GM23338 (cell line): ENCODE measurements at regions not wholly inside any gene's neighbourhood (a gene's known extent, or its start where the extent isn't known, plus 50 kb on each side); places are given as distances from the start of the nearest gene placed in this dataset.

Source experiments
- ATAC-seq: fragments of 200-7000 bp; cut with Tn5 transposase; 3 replicates; pipeline ENCODE4 v1.9.1; 2020
- DNase-seq: peaks from one replicate; pipeline ENCODE4 v3.0.0-alpha.2; 2015; ENCODE audit warnings: low spot score
- H2AFZ ChIP-seq: fragments of 200-600 bp; sonication (generic); 2 replicates; pipeline ENCODE4 v1.8.0; 2016; ENCODE audit warnings: antibody characterized with exemption, mild to moderate bottlenecking, moderate library complexity
- H3F3A ChIP-seq: fragments of 200-600 bp; sonication (generic); replicated peaks from 2 replicates; pipeline ENCODE4 v1.8.0; 2017; ENCODE audit warnings: antibody characterized with exemption, mixed run types, low read depth
- H3K27ac ChIP-seq: fragments of 200-600 bp; sonication (generic); 2 replicates; pipeline ENCODE4 v1.6.1; 2016; ENCODE audit warnings: low read depth
- H3K27me3 ChIP-seq: fragments of 200-600 bp; sonication (generic); 2 replicates; pipeline ENCODE4 v1.8.0; 2016; ENCODE audit warnings: mild to moderate bottlenecking, mixed run types, moderate library complexity; ENCODE audit not compliant: insufficient read depth
- H3K36me3 ChIP-seq: fragments of 200-600 bp; sonication (generic); 2 replicates; pipeline ENCODE4 v1.8.0; 2016; ENCODE audit warnings: mild to moderate bottlenecking; ENCODE audit not compliant: insufficient read depth
- H3K4me1 ChIP-seq: fragments of 200-600 bp; sonication (generic); 2 replicates; pipeline ENCODE4 v1.8.0; 2016; ENCODE audit warnings: mild to moderate bottlenecking, moderate library complexity; ENCODE audit not compliant: insufficient read depth
- H3K4me2 ChIP-seq: fragments of 200-600 bp; sonication (generic); 2 replicates; pipeline ENCODE4 v1.7.1; 2017; ENCODE audit warnings: mixed run types
- H3K4me3 ChIP-seq: fragments of 200-600 bp; sonication (generic); 2 replicates; pipeline ENCODE4 v1.6.1; 2016; ENCODE audit warnings: mixed run types
- H3K79me2 ChIP-seq: fragments of 200-600 bp; sonication (generic); replicated peaks from 2 replicates; pipeline ENCODE4 v1.8.0; 2017; ENCODE audit warnings: mild to moderate bottlenecking; ENCODE audit not compliant: insufficient read depth
- H3K9me2 ChIP-seq: fragments of 200-600 bp; sonication (generic); 2 replicates; pipeline ENCODE4 v1.8.0; 2017; ENCODE audit not compliant: insufficient read depth
- H4K20me1 ChIP-seq: fragments of 200-600 bp; sonication (generic); replicated peaks from 2 replicates; pipeline ENCODE4 v1.8.0; 2017; ENCODE audit warnings: mild to moderate bottlenecking; ENCODE audit not compliant: insufficient read depth
- H3K27ac Mint-ChIP-seq: 2 replicates; pipeline ENCODE4 v1.8.0; 2020; ENCODE audit warnings: inconsistent platforms, mild to moderate bottlenecking, moderate library complexity, mixed read lengths
- H3K27me3 Mint-ChIP-seq: 3 replicates; pipeline ENCODE4 v1.8.0; 2022; ENCODE audit warnings: low read depth, mild to moderate bottlenecking, moderate library complexity, mixed read lengths, inconsistent platforms; ENCODE audit not compliant: insufficient read depth, poor library complexity
- H3K36me3 Mint-ChIP-seq: 3 replicates; pipeline ENCODE4 v1.8.0; 2021; ENCODE audit warnings: low read depth, mild to moderate bottlenecking, inconsistent platforms, moderate library complexity, mixed read lengths
- H3K4me1 Mint-ChIP-seq: 3 replicates; pipeline ENCODE4 v1.8.0; 2020; ENCODE audit warnings: mild to moderate bottlenecking, inconsistent platforms, mixed read lengths
- H3K4me3 Mint-ChIP-seq: 3 replicates; pipeline ENCODE4 v1.8.0; 2021; ENCODE audit warnings: moderate library complexity, mild to moderate bottlenecking, inconsistent platforms, mixed read lengths
- H3K9me3 Mint-ChIP-seq: 3 replicates; pipeline ENCODE4 v1.8.0; 2020; ENCODE audit warnings: moderate library complexity, mild to moderate bottlenecking, inconsistent platforms, mixed read lengths
- CREB1 ChIP-seq: fragments of 250-450 bp; sonication (Bioruptor Pico); IDR thresholded peaks from 2 replicates; pipeline ENCODE4 v1.5.0; 2020; ENCODE audit warnings: low read depth, mild to moderate bottlenecking, moderate library complexity
- CTCF ChIP-seq, 2 experiments: fragments of 200-600 bp in 1 of 2; sonication (generic) in 1 of 2; conservative IDR thresholded peaks; 2 replicates each; pipeline versions ENCODE4 v1.5.1 to v1.6.1; 2016 to 2017; ENCODE audit warnings: antibody characterized with exemption in 2 of 2, low read depth in 2 of 2, mild to moderate bottlenecking in 2 of 2, moderate library complexity in 1 of 2
- ETS1 ChIP-seq: IDR thresholded peaks from 2 replicates; pipeline ENCODE4 v1.6.1; 2016; ENCODE audit warnings: antibody characterized with exemption
- EZH2 ChIP-seq: fragments of 200-600 bp; sonication (generic); IDR thresholded peaks from one replicate; pipeline ENCODE4 v1.8.0; 2017; ENCODE audit warnings: antibody characterized with exemption, mild to moderate bottlenecking, low read depth; ENCODE audit not compliant: unreplicated experiment
- EZH2phosphoT487 ChIP-seq: fragments of 200-600 bp; sonication (generic); IDR thresholded peaks from one replicate; pipeline ENCODE4 v1.8.1; 2018; ENCODE audit warnings: antibody characterized with exemption; ENCODE audit not compliant: unreplicated experiment
- JUNB ChIP-seq: IDR thresholded peaks from one replicate; pipeline ENCODE4 v1.6.1; 2016; ENCODE audit warnings: antibody characterized with exemption; ENCODE audit not compliant: unreplicated experiment
- NANOG ChIP-seq: IDR thresholded peaks from 2 replicates; pipeline ENCODE4 v1.6.1; 2016; ENCODE audit warnings: antibody characterized with exemption, borderline replicate concordance
- POLR2AphosphoS5 ChIP-seq: IDR thresholded peaks from 2 replicates; pipeline ENCODE4 v1.6.1; 2016; ENCODE audit warnings: antibody characterized with exemption, low read depth
- REST ChIP-seq: IDR thresholded peaks from one replicate; pipeline ENCODE4 v1.6.1; 2018; ENCODE audit warnings: antibody characterized with exemption; ENCODE audit not compliant: unreplicated experiment
- STAT1 ChIP-seq: IDR thresholded peaks from one replicate; pipeline ENCODE4 v1.6.1; 2016; ENCODE audit warnings: antibody characterized with exemption; ENCODE audit not compliant: unreplicated experiment
- ZNF114 ChIP-seq: fragments of 250-450 bp; sonication (Bioruptor Pico); IDR thresholded peaks from 2 replicates; pipeline ENCODE4 v1.5.0; 2020; ENCODE audit warnings: mild to moderate bottlenecking, moderate library complexity
- ZNF331 ChIP-seq: fragments of 250-450 bp; sonication (Bioruptor Pico); IDR thresholded peaks from 2 replicates; pipeline ENCODE4 v1.5.0; 2020; ENCODE audit warnings: low read depth, mild to moderate bottlenecking, moderate library complexity
- ZNF462 ChIP-seq: fragments of 250-450 bp; sonication (Bioruptor Pico); IDR thresholded peaks from 2 replicates; pipeline ENCODE4 v1.5.0; 2020; ENCODE audit warnings: mild to moderate bottlenecking, moderate library complexity

- Histone ChIP-seq H3K79me2 (no peaks in the 10 kb centered on the region), H3K36me3 (no peaks in the 10 kb centered on the region), H3K27ac (no peak overlapping the region), H3K4me1 (peaks cover 6% of the 10 kb centered on the region), H3K4me2 (no peak overlapping the region), H3K4me3 (no peak overlapping the region), H3K9me2 (peaks cover 9% of the 10 kb centered on the region), H2AFZ (no peak overlapping the region), H4K20me1 (no peaks in the 10 kb centered on the region), H3F3A (no peaks in the 10 kb centered on the region), H3K27me3 (no peaks in the 10 kb centered on the region)
- DNase-seq (no peak), ATAC-seq (no peak)
- Mint-ChIP-seq H3K27me3 (peaks cover 2% of the 10 kb centered on the region), H3K9me3 (no peaks in the 10 kb centered on the region), H3K36me3 (no peaks in the 10 kb centered on the region), H3K4me1 (peaks cover 9% of the 10 kb centered on the region), H3K27ac (no peak overlapping the region), H3K4me3 (no peak overlapping the region)
- no peak for TF ChIP-seq ZNF114 (CRISPR knock-in tag)
- no peak for TF ChIP-seq CTCF (conservative IDR thresholded peaks at IDR 0.05; ENCODE audit: low read depth in 2 of 2)
- no peak for TF ChIP-seq REST
- TF ChIP-seq STAT1: no peak
- no peak for TF ChIP-seq ZNF331 (CRISPR knock-in tag)
- TF ChIP-seq NANOG: no peak
- TF ChIP-seq CREB1 (CRISPR knock-in tag): no peak
- TF ChIP-seq ZNF462: no peak
- no peak for TF ChIP-seq POLR2AphosphoS5
- TF ChIP-seq EZH2phosphoT487: no peak
- TF ChIP-seq JUNB: no peak
- no peak for TF ChIP-seq EZH2
- no peak for TF ChIP-seq ETS1
These were observed 72.0 kb upstream of the HMGCLL1 start for GRCh38 chr6:55651015-55651414.
